GM19099 (cell line): ENCODE measurements at regions not wholly inside any gene's neighbourhood (a gene's known extent, or its start where the extent isn't known, plus 50 kb on each side); places are given as distances from the start of the nearest gene placed in this dataset.

Experiments
- POLR2A ChIP-seq: IDR thresholded peaks from 3 replicates; pipeline ENCODE4 v1.6.1; 2011; ENCODE audit warnings: low read depth; ENCODE audit not compliant: insufficient read length; ENCODE audit errors: extremely low read depth

GRCh38 chr17:71338396-71338795 lies 782.4 kb upstream of the SOX9 start:
- no peak for TF ChIP-seq POLR2A

DNA sequence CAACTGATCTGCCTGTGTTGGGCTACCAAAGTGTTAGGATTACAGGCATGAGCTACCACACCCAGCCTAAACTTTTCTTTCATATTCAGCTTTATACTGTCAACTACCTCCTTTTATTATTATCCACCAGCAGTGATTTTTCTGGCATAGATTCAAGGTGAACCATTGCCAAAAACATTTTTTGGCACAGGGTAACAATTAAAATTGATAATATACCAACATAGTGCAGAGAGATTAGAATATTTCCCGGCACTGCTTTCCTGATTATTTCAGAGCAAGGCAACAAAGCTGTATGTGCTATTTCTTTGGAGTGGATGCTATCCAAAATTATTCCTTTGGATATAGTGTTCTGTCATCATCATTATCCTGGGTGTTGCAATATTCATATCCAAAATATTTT lies 781.6 kb upstream of the SOX9 start:
- TF ChIP-seq POLR2A = no peak

GRCh38 chr17:71342737-71343136 lies 778.1 kb upstream of the SOX9 start:
- TF ChIP-seq POLR2A = no peak

DNA sequence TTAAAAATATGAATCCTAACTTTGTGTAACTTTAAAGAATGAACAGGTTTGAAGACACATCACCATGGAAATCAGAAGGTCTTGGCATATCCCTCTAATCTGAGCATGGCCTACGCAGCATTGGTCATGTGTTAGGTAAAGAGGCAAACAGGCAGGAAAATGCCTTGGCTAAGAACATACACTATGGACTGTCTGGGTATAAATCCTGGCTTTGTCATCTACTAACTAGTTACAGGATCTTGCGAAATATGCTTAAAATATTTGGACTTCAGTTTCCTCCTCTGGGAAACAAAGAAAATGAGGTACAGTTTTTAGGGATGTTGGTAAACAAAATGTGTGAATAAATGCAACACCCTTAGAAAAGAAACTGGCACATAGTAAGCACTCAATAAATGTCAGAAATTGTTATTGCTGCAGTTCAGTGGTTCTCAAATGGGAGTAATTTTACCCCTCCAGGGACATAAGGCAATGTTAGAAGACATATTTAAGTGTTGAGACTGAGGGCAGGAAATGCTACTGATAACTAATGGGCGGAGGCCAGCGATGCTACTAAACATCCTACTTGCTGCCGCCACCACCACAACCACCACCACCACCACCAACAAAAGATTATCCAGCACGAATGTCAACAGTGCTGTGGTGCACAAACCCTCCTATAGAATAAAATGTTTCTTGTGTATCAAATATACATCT lies 770.8 kb upstream of the SOX9 start:
- TF ChIP-seq POLR2A = no peak

DNA sequence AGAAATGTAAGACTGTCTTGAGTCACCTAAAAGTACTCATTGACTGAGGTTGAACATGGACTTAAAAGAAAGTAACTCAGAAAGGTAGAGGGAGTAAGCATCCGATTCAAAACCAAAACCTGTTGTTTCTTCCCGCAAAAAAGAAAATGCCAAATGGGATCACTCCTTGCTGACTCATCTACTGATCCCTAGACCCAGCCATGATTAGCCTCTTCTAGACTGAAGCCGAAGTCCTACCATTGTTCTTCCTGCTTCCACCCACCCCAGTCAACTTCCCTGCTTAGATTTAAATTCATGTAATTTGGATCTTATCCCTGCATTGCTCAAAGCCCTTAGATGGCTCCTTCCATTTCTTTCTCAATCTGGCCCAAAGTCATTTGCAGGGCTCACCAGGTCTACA lies 760.5 kb upstream of the SOX9 start:
- no peak for TF ChIP-seq POLR2A

DNA sequence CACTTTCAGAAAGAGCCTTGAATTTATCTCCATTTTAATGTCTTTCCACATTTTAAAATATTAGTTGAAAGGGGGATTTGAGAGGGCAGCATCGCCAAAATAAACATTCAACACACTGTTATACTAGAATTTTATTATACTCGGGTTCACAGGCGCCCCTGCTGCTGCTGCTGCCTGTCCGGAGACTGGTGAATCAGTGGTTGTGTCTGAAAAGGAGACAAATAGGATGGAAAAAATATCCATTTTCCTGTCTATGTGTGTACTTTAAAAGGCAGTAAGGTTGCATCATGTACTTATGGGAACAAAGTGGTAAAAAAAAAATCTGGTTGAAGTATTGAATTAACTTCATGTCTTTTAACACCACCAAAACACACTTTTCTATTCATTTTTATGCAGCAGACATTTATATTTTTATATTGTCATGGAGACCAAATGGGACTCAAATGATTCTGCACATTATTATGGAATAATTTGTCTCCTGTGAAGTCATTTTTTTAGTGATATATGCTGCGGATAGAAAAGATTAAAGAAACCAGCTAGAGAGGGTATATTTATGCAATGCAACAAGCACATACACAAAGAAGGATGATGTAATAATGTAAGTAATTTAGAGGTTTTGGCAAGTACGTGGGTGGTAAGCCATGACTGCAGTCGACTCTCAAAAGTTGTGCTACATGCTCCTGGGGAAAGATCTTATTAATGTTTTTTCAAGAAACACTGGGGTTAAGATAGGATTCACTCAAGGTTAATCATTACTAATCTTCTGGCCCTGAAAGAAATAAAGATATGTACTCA lies 759.0 kb upstream of the SOX9 start:
- TF ChIP-seq POLR2A = no peak

- TF ChIP-seq POLR2A = no peak
Measured at GRCh38 chr17:71363661-71364060, 757.2 kb upstream of the SOX9 start.

DNA sequence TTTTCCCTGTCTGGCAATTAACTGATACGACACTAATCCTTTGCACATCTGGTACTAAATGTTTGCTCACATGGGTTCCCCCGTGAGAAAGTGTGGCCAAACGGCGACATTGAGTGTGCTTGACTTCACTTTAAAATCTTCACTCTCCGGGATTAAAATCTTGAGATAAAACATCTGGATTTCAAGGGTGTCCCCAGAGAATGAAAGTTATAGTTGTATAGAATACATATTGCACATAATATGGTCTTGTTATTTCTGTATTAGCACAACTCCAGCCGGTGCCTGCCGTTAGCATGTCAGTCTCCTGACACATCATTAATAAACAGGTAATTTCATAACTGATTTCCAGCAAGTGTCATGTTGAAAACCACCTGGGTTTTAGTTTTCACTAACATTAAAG lies 749.0 kb upstream of the SOX9 start:
- TF ChIP-seq POLR2A = no peak

DNA sequence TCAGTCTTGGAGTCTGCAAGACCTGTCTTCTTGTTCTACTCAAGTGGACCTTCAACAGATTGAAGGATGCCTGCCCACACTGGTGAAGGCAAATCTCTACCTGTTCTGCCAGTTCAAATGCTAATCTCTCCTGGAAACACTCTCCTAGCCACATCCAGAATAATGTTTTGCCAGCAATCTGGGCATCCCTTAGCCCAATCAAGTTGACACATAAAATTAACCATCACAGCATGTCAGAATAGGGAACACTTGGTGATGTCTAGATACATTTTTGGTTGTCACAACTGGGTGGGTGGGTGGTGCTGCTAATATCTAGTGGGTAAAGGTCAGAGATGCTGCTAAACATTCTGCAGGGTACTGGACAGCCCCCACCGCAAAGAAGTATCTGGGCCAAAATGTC lies 744.9 kb upstream of the SOX9 start:
- no peak for TF ChIP-seq POLR2A

DNA sequence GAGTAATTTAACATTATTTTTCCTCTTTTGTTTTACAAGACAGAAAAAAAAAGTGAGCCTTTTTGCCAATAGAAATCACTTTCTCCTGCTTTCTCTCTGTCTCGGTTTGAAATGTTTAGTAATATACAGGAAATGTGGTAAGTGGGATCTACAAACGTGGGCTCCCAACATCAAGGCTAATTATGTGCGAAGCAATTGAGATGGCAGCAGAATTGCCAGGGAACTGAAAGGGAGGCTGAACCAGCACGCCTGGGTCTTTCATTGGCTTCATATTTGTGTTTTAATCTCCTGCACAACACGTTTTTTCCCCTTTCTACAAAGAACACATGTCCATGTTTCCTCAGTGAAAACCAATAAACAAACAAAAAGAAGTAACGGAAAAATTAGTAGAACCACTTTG lies 743.9 kb upstream of the SOX9 start:
- no peak for TF ChIP-seq POLR2A

DNA sequence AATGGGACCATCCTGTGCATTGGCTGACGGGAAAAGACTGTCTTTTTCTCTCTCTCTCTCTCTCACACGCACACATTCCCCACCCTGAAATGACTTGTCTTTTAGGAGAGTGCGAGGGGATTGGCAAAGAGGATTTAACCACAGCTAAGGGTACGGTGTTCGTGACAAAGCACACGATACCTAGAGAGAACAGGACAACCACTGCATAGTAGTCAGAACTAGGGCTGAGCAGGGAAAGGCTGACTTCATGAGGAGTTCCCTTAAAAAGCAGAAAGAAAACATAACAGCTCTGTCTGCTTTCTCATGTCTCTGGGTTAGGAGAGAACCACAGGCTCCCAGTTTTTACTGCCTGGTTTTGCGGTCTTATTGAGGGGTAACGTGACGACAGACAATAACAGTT lies 742.8 kb upstream of the SOX9 start:
- no peak for TF ChIP-seq POLR2A

DNA sequence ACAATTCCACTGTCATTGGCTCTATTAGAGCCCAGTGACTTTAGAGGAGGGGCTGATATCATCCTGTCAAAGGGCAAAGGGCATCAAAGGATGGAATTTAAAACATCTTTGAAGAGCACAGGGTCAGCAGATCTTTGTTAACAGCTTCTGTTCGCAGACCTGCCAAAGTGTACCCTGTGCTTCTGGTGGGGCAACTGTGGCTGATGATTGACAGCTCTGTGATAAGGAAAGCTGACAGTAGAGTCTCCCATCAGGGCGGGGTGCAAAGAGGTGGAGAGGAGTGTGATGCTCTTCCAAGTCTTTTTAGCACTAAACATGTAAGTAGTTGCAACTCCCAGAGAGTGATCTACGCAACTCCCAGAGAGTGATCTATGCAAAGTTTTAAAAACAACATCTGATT lies 742.1 kb upstream of the SOX9 start:
- TF ChIP-seq POLR2A = no peak

DNA sequence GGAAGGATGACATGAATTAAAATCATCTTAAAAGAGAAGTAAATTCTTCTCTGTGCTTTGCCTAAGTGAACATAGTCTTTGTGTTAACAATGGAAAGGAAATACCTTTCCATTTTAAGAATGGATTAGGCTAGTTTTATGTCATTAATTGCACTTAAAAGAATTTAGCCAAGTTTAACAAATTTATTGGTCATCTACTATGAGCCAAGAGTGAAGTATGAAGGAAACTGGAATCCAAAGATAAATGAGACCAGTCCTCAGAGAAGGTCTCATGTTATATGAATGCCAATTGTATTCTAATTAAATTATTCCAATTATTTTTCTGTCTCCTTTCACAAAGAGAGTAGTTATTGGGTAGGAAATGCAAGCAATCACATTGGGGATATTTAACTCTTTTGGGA lies 741.3 kb upstream of the SOX9 start:
- no peak for TF ChIP-seq POLR2A

GRCh38 chr17:71380535-71380934 lies 740.3 kb upstream of the SOX9 start:
- TF ChIP-seq POLR2A = no peak

DNA sequence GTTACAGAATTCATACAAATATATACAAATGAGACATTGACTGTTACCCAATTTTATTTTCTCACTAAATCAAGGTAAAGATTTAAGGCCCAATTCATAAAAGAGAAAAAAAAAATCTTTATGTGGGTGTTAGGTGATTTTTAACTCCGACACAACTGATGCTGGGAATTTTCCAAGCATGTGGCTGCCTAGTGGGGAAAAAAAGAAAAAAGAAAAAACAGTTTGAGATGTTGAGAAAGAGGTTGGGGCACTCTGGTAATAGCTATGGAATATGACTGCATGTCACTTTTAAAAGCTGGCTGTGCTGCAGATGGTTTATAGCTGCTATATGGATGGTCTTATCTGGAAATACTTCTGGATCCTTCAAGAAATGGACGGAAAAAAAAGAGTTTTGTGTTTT lies 739.9 kb upstream of the SOX9 start:
- TF ChIP-seq POLR2A = no peak

DNA sequence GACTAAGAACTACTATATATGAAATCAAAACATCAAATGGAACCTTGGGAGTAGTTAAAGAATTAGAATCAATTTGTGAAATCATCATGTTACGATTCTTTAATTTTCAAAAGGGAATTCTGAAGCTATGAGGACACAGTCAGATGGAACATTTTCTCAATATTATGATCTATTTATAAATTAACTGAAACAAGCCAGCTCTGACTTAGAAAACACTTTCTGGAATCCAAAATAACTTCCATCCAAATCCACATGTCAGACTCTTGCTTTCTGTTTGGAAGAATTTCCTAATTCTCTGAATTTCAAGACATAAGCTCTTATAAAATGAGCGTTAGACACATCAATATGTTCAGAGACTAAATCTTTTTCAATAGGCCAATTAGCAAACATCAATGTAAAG lies 737.7 kb upstream of the SOX9 start:
- no peak for TF ChIP-seq POLR2A
